ENCODE measurements at regions not wholly inside any gene's neighbourhood (a gene's known extent, or its start where the extent isn't known, plus 50 kb on each side); places are given as distances from the start of the nearest gene placed in this dataset.

DNA sequence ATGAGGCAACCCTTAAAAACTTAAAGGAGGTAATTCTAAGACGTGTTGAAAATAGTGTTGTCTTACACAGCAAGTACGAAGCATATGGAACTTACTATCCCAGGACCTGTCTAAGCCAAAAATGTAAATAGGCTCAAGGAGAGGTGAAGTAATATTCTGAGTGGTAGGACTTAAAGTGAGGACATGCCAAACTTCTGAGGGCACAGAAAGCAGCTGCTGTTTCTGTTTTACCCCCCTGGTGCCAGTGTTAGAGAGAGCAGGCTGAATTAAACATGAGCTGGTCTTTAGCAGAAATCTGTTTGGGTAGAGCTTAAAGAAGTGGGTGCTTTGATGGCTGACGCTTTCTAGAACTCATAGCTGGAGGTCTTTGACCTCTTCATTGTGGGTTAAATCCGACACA, 149.7 kb upstream of the NPHP3 start:
- CTCF ChIA-PET = no interaction called here
- Histone ChIP-seq H3K4me3 (ENCODE audit: low read depth in 2 of 2, low read length in 1 of 2) (no peak overlapping the region), H3K79me2 (ENCODE audit: insufficient read depth) (no peaks in the 10 kb centered on the region), H3K4me2 (no peak overlapping the region), H3K4me1 (ENCODE audit: control insufficient read depth in 1 of 2, insufficient read depth in 2 of 2, low read depth in 1 of 2, low read length in 1 of 2) (no peaks in the 10 kb centered on the region), H3K27ac (ENCODE audit: low read depth in 2 of 2, low read length in 1 of 2) (no peak overlapping the region), H3K9ac (no peak overlapping the region), H3K27me3 (ENCODE audit: insufficient read depth) (no peaks in the 10 kb centered on the region), H2AFZ (ENCODE audit: low read depth) (no peak overlapping the region), H4K20me1 (ENCODE audit: insufficient read depth) (no peaks in the 10 kb centered on the region), H3K9me2 (no peaks in the 10 kb centered on the region), H3K36me3 (replicated peaks in 1 of 2; ENCODE audit: control insufficient read depth in 1 of 2, insufficient read depth in 2 of 2, low read length in 1 of 2) (no peaks in the 10 kb centered on the region), H3F3A (replicated peaks; ENCODE audit: insufficient read depth) (no peaks in the 10 kb centered on the region), H3K9me3 (no peaks in the 10 kb centered on the region)
- DNase-seq = no peak
- no peak for TF ChIP-seq MXI1 (IDR thresholded peaks at IDR 0.05; ENCODE audit: low read depth, low read length)
- TF ChIP-seq, protein P1, sequence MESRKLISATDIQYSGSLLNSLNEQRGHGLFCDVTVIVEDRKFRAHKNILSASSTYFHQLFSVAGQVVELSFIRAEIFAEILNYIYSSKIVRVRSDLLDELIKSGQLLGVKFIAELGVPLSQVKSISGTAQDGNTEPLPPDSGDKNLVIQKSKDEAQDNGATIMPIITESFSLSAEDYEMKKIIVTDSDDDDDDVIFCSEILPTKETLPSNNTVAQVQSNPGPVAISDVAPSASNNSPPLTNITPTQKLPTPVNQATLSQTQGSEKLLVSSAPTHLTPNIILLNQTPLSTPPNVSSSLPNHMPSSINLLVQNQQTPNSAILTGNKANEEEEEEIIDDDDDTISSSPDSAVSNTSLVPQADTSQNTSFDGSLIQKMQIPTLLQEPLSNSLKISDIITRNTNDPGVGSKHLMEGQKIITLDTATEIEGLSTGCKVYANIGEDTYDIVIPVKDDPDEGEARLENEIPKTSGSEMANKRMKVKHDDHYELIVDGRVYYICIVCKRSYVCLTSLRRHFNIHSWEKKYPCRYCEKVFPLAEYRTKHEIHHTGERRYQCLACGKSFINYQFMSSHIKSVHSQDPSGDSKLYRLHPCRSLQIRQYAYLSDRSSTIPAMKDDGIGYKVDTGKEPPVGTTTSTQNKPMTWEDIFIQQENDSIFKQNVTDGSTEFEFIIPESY (IDR thresholded peaks at IDR 0.05; ENCODE audit: borderline replicate concordance, low read depth) = no peak
- TF ChIP-seq USF1 (IDR thresholded peaks at IDR 0.05; ENCODE audit: borderline replicate concordance, low read depth) = no peak
- no peak for TF ChIP-seq REST (IDR thresholded peaks at IDR 0.05; ENCODE audit: low read depth, low read length)
- TF ChIP-seq GABPA (IDR thresholded peaks at IDR 0.05; ENCODE audit: low read depth) = no peak
- TF ChIP-seq YY1 (IDR thresholded peaks at IDR 0.05; ENCODE audit: low read depth) = no peak
- TF ChIP-seq FOXM1 (IDR thresholded peaks at IDR 0.05; ENCODE audit: low read depth) = no peak
- TF ChIP-seq MAX (IDR thresholded peaks at IDR 0.05; ENCODE audit: low read depth) = no peak
- no peak for TF ChIP-seq FOXJ3 (CRISPR knock-in tag; IDR thresholded peaks at IDR 0.05)
- TF ChIP-seq RAD21 (IDR thresholded peaks at IDR 0.05; ENCODE audit: low read length) = no peak
- no peak for TF ChIP-seq NFIC (IDR thresholded peaks at IDR 0.05; ENCODE audit: borderline replicate concordance)
- TF ChIP-seq, protein P2, sequence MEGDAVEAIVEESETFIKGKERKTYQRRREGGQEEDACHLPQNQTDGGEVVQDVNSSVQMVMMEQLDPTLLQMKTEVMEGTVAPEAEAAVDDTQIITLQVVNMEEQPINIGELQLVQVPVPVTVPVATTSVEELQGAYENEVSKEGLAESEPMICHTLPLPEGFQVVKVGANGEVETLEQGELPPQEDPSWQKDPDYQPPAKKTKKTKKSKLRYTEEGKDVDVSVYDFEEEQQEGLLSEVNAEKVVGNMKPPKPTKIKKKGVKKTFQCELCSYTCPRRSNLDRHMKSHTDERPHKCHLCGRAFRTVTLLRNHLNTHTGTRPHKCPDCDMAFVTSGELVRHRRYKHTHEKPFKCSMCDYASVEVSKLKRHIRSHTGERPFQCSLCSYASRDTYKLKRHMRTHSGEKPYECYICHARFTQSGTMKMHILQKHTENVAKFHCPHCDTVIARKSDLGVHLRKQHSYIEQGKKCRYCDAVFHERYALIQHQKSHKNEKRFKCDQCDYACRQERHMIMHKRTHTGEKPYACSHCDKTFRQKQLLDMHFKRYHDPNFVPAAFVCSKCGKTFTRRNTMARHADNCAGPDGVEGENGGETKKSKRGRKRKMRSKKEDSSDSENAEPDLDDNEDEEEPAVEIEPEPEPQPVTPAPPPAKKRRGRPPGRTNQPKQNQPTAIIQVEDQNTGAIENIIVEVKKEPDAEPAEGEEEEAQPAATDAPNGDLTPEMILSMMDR (IDR thresholded peaks at IDR 0.05) = no peak
- TF ChIP-seq TEAD4 (IDR thresholded peaks at IDR 0.05; ENCODE audit: borderline replicate concordance, insufficient read depth) = no peak
- no peak for TF ChIP-seq EZH2phosphoT487 (IDR thresholded peaks at IDR 0.05; ENCODE audit: borderline replicate concordance, low read depth)
- TF ChIP-seq SIN3A (IDR thresholded peaks at IDR 0.05; ENCODE audit: borderline replicate concordance, low read depth, low read length) = no peak
- TF ChIP-seq NRF1 (IDR thresholded peaks at IDR 0.05; ENCODE audit: low read depth, low read length) = no peak
- POLR2A ChIA-PET = no interaction called here
- 27% methylated on average over 4 of the region's 4 CpGs for WGBS (ENCODE audit: low lambda C conversion rate)
